AG20443 (cell line): ENCODE measurements at regions not wholly inside any gene's neighbourhood (a gene's known extent, or its start where the extent isn't known, plus 50 kb on each side); places are given as distances from the start of the nearest gene placed in this dataset.
"Not testable (repeated sequence)": the region's sequence is repeated elsewhere in the genome, so short reads cannot be mapped to it uniquely, and the experiment has no call there.

Experiments used
- DNase-seq: peaks from one replicate; pipeline ENCODE4 v3.0.0; 2012; ENCODE audit warnings: low spot score, mixed read lengths

GRCh38 chr4:101670370-101670769, 120.2 kb upstream of the BANK1 start:
- DNase-seq, result no peak

GRCh38 chr4:101669832-101670188, 120.7 kb upstream of the BANK1 start:
- no peak for DNase-seq

- no peak for DNase-seq
These were observed 121.2 kb upstream of the BANK1 start for GRCh38 chr4:101669138-101669831.

- peak; percentile 27 for DNase-seq
These were observed 123.2 kb upstream of the BANK1 start for GRCh38 chr4:101667348-101667747.

- no peak for DNase-seq
These were observed 129.9 kb upstream of the BANK1 start for GRCh38 chr4:101660607-101661006.

- no peak for DNase-seq
These were observed 134.7 kb upstream of the BANK1 start for GRCh38 chr4:101655857-101656256.

GRCh38 chr4:101655005-101655404, 135.5 kb upstream of the BANK1 start:
- DNase-seq, result no peak

GRCh38 chr4:101651778-101652177, 138.8 kb upstream of the BANK1 start:
- DNase-seq, result no peak

GRCh38 chr4:101649790-101650515, 140.6 kb upstream of the BANK1 start:
- peak; percentile 21 for DNase-seq

- no peak for DNase-seq
These were observed 142.9 kb upstream of the BANK1 start for GRCh38 chr4:101647710-101648034.

- no peak for DNase-seq
These were observed 146.0 kb upstream of the BANK1 start for GRCh38 chr4:101644516-101644915.

GRCh38 chr4:101643186-101643837, 147.2 kb upstream of the BANK1 start:
- no peak for DNase-seq

- not testable (repeated sequence) for DNase-seq
These were observed 157.8 kb upstream of the BANK1 start for GRCh38 chr4:101632766-101633165.

GRCh38 chr4:101630319-101630986, 160.1 kb upstream of the BANK1 start:
- no peak for DNase-seq

- peak; percentile 70 for DNase-seq
These were observed 169.4 kb upstream of the BANK1 start for GRCh38 chr4:101621120-101621519.

GRCh38 chr4:101615652-101616051, 174.9 kb upstream of the BANK1 start:
- no peak for DNase-seq

- DNase-seq, result not testable (repeated sequence)
These were observed 183.5 kb upstream of the BANK1 start for GRCh38 chr4:101606989-101607388.

- DNase-seq, result peak; percentile 8
These were observed 185.6 kb upstream of the BANK1 start for GRCh38 chr4:101604976-101605375.

GRCh38 chr4:101600287-101600686, 190.2 kb upstream of the BANK1 start:
- DNase-seq, result no peak

GRCh38 chr4:101599620-101600019, 190.9 kb upstream of the BANK1 start:
- DNase-seq, result peak; percentile 23

- DNase-seq, result no peak
These were observed 193.6 kb upstream of the BANK1 start for GRCh38 chr4:101596781-101597552.

- no peak for DNase-seq
These were observed 195.9 kb upstream of the BANK1 start for GRCh38 chr4:101594588-101594987.
